Thyroid gland (tissue), 4 donors: ENCODE measurements at regions not wholly inside any gene's neighbourhood (a gene's known extent, or its start where the extent isn't known, plus 50 kb on each side); places are given as distances from the start of the nearest gene placed in this dataset.

Experiments used
- POLR2A ChIP-seq, 2 donors: fragments of 450-650 bp; IDR thresholded peaks; one replicate each; pipeline ENCODE4 v1.6.1; 2017; ENCODE audit warnings: antibody characterized with exemption in 2 of 2, mild to moderate bottlenecking in 2 of 2, moderate library complexity in 1 of 2
- TF ChIP-seq, protein P1 (sequence below), 6 experiments: fragments of 200-600 bp in 3 of 6; fragments of 450-650 bp in 3 of 6; sonication (generic) in 3 of 6; IDR thresholded peaks; one replicate each; pipeline ENCODE4 v1.5.1; 2016 to 2019; ENCODE audit warnings: antibody characterized with exemption in 6 of 6, mild to moderate bottlenecking in 2 of 6, inconsistent platforms in 1 of 6, moderate library complexity in 1 of 6

DNA sequence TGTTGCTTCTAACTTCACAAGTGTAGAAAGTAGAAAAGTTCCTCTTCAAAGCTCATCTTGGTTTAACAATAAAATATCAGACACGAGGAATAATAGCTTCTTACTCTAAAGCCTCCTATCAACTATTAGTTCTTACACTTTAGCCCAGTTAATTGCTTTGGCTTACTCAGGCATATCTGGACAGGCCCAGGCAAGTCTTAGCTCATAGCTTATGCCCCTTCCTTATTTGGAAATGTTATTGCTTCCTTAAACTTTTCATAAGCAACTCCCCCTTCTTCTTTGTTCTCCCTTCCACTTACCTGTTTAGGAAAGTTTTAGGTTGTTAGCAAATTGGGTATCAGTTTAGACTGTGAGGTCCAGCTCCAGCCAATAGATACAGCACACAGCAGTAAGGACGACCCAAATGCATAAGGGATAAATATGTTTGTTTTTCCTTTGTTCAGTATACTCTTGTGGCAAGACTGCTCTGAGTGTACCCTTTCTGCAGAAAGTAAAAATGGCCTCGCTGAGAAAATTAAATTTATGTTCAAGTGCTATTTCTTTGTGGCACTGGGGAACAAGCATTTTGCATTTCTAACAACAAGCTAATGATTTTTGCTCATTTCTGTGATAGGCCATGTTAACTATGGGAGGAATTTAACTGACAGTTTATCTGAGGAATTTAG is 162.1 kb downstream of the SMC2 start:
- TF ChIP-seq, protein P1, sequence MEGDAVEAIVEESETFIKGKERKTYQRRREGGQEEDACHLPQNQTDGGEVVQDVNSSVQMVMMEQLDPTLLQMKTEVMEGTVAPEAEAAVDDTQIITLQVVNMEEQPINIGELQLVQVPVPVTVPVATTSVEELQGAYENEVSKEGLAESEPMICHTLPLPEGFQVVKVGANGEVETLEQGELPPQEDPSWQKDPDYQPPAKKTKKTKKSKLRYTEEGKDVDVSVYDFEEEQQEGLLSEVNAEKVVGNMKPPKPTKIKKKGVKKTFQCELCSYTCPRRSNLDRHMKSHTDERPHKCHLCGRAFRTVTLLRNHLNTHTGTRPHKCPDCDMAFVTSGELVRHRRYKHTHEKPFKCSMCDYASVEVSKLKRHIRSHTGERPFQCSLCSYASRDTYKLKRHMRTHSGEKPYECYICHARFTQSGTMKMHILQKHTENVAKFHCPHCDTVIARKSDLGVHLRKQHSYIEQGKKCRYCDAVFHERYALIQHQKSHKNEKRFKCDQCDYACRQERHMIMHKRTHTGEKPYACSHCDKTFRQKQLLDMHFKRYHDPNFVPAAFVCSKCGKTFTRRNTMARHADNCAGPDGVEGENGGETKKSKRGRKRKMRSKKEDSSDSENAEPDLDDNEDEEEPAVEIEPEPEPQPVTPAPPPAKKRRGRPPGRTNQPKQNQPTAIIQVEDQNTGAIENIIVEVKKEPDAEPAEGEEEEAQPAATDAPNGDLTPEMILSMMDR (IDR thresholded peaks at IDR 0.05): no peak
- TF ChIP-seq POLR2A (IDR thresholded peaks at IDR 0.05): no peak
